ENCODE measurements at regions not wholly inside any gene's neighbourhood (a gene's known extent, or its start where the extent isn't known, plus 50 kb on each side); places are given as distances from the start of the nearest gene placed in this dataset.

GRCh38 chr1:87513966-87514660, 185.4 kb downstream of the LMO4 start:
- H3K9me3 ChIP-seq (ENCODE audit: control insufficient read depth, insufficient read depth, low read length), result no peaks in the 10 kb centered on the region

GRCh38 chr1:87515781-87516180, 187.1 kb downstream of the LMO4 start:
- Histone ChIP-seq H3K4me3 (ENCODE audit: low read depth, low read length) (no peak overlapping the region), H3K36me3 (ENCODE audit: control insufficient read depth, insufficient read depth, low read length) (no peaks in the 10 kb centered on the region), H3K9me3 (ENCODE audit: control insufficient read depth, insufficient read depth, low read length) (no peaks in the 10 kb centered on the region), H3K4me1 (ENCODE audit: control insufficient read depth, insufficient read depth, low read length) (peaks cover 5% of the 10 kb centered on the region), H3K9ac (ENCODE audit: low read depth, low read length) (no peak overlapping the region), H3K27me3 (ENCODE audit: control insufficient read depth, insufficient read depth, low read length) (no peaks in the 10 kb centered on the region)

More at GRCh38 chr1:87513966-87514660, 185.4 kb downstream of the LMO4 start:
- Histone ChIP-seq H3K36me3 (ENCODE audit: control insufficient read depth, insufficient read depth, low read length) (no peaks in the 10 kb centered on the region), H3K27me3 (ENCODE audit: control insufficient read depth, insufficient read depth, low read length) (no peaks in the 10 kb centered on the region), H3K4me1 (ENCODE audit: control insufficient read depth, insufficient read depth, low read length) (peaks cover 5% of the 10 kb centered on the region), H3K4me3 (ENCODE audit: low read depth, low read length) (no peak overlapping the region), H3K9ac (ENCODE audit: low read depth, low read length) (no peak overlapping the region)

DNA sequence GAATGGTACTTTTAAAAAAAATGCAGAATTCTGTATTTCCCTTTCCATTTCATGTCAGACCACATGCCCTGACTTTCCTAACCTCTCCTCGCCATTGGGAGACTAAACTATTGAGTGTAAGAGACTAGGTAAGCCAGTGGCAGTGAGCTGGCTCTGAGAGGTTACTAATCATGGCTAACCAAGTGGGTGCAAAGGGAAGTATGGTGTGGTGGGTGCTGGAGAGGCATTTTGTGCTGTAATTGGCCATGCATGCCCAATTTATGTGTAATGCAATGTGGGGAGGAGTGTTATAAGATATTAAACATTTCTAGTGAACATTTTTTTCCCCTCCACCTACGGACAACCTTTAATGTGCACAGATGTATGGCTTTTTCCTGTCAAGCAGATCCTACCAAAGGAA, 190.1 kb downstream of the LMO4 start:
- H3K27me3 ChIP-seq (ENCODE audit: control insufficient read depth, insufficient read depth, low read length), result no peaks in the 10 kb centered on the region
- no peaks in the 10 kb centered on the region for H3K4me1 ChIP-seq (ENCODE audit: control insufficient read depth, insufficient read depth, low read length)
- H3K36me3 ChIP-seq (ENCODE audit: control insufficient read depth, insufficient read depth, low read length), result no peaks in the 10 kb centered on the region
- no peak overlapping the region for H3K4me3 ChIP-seq (ENCODE audit: low read depth, low read length)
- no peaks in the 10 kb centered on the region for H3K9me3 ChIP-seq (ENCODE audit: control insufficient read depth, insufficient read depth, low read length)
- H3K9ac ChIP-seq (ENCODE audit: low read depth, low read length), result no peak overlapping the region

DNA sequence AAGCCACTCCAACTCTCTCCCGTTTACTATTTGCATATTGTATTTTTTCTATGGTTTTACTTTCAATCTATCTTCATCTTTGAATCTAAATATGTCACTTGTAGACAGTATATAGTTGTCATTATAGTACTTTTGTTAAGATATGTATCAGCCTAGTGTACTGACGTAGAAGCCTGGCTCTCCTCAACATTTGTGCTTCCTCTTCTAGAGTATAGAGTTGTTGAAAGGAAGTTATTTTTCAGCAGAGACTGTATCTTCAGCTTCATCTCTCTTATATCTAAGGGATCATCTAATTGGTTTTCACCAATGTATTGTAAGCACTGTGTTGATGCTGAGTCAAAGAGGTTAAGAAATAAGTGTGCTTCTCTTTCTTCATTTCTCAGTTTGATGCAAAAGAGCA, 192.8 kb downstream of the LMO4 start:
- H3K36me3 ChIP-seq (ENCODE audit: control insufficient read depth, insufficient read depth, low read length), result no peaks in the 10 kb centered on the region
- no peaks in the 10 kb centered on the region for H3K27me3 ChIP-seq (ENCODE audit: control insufficient read depth, insufficient read depth, low read length)
- H3K4me1 ChIP-seq (ENCODE audit: control insufficient read depth, insufficient read depth, low read length), result no peaks in the 10 kb centered on the region
- H3K4me3 ChIP-seq (ENCODE audit: low read depth, low read length), result no peak overlapping the region
- no peak overlapping the region for H3K9ac ChIP-seq (ENCODE audit: low read depth, low read length)
- H3K9me3 ChIP-seq (ENCODE audit: control insufficient read depth, insufficient read depth, low read length), result no peaks in the 10 kb centered on the region

DNA sequence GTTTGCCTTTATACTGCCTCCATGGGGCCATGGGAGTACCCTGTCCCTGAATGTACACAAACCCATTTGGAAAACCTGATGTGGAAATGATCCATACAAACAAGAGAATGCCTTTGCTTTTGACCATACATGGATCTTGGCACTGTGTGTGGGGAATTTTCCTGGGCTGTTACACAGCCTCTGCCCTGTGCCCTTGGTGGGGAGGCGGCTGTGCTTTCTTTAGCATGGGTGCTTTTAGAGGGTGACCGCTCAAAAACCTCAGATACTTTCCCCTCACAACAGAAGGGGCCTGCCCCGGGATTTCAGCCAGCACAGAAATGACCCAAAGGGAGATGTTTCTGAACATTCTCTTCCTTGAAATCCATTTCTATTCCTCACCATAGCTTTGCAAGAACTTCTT, 194.8 kb downstream of the LMO4 start:
- Histone ChIP-seq H3K36me3 (ENCODE audit: control insufficient read depth, insufficient read depth, low read length) (no peaks in the 10 kb centered on the region), H3K4me3 (ENCODE audit: low read depth, low read length) (no peak overlapping the region), H3K9me3 (ENCODE audit: control insufficient read depth, insufficient read depth, low read length) (no peaks in the 10 kb centered on the region), H3K27me3 (ENCODE audit: control insufficient read depth, insufficient read depth, low read length) (no peaks in the 10 kb centered on the region), H3K4me1 (ENCODE audit: control insufficient read depth, insufficient read depth, low read length) (no peaks in the 10 kb centered on the region), H3K9ac (ENCODE audit: low read depth, low read length) (no peak overlapping the region)

DNA sequence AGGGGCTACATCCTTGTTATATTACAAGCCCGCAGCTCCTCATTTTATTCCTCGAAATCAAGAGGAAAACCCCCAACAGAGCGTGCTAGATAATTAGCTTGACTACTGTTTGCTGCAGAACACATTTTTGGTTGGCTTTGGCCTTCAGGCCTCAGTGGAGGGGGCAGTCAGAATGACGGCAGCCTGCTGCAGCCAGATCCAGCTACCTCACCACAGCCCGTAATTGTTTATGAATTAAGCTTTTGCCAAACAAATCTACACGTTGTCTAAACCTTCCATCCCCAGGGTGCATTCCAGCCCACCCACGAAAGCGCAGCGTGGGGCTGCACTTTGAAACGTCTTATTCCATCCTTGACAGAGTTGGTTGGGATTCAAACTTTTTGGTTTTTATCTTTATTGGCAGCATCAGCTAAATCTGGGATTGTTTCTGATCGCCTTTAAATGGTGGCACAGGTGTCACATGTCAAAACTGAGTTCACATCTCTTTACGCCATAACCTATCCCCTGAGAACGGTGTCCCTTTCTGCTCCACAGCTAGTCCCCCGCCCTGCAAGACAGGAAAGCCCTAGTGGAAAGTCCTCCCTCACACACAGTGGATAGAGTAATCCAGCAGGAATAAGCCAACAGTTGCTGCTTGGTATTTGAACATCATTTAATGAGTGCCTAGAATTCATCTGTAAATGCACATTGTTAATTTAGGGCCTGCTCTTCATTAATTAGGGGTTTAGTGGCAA, 195.5 kb downstream of the LMO4 start:
- Histone ChIP-seq H3K9me3 (ENCODE audit: control insufficient read depth, insufficient read depth, low read length) (no peaks in the 10 kb centered on the region), H3K9ac (ENCODE audit: low read depth, low read length) (no peak overlapping the region), H3K36me3 (ENCODE audit: control insufficient read depth, insufficient read depth, low read length) (no peaks in the 10 kb centered on the region), H3K4me3 (ENCODE audit: low read depth, low read length) (no peak overlapping the region), H3K27me3 (ENCODE audit: control insufficient read depth, insufficient read depth, low read length) (no peaks in the 10 kb centered on the region), H3K4me1 (ENCODE audit: control insufficient read depth, insufficient read depth, low read length) (no peaks in the 10 kb centered on the region)

DNA sequence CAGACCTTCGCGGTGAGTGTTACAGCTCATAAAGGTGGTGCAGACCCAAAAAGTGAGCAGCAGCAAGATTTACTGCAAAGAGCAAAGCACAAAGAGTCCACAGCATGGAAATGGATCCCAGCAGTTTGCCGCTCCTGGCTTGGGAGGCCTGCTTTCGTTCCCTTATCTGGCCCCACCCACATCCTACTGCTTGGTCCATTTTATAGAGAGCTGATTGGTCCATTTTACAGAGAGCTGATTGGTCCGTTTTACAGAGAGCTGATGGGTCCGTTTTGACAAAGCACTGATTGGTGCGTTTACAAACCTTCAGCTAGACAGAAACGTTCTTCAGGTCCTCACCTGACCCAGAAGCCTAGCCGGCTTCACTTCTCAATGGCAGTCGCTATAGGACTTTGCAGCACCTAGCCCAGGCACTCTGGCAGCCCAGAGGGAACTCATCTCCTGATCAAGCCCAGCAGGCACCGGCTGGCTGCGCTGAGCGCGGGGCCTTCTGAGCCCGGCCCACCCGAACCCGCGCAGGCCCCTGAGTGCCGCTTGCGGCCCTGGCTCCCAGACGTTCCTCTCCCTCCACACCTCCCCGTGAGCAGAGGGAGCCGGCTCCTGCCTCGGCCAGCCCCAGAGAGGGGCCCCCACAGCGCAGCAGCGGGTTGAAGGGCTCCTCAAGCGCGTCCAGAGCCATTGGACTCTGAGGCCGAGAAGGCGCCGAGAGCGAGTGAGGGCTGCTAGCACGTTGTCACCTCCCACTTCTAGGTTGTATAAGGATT, 200.3 kb downstream of the LMO4 start:
- no peak overlapping the region for H3K4me3 ChIP-seq (ENCODE audit: low read depth, low read length)

DNA sequence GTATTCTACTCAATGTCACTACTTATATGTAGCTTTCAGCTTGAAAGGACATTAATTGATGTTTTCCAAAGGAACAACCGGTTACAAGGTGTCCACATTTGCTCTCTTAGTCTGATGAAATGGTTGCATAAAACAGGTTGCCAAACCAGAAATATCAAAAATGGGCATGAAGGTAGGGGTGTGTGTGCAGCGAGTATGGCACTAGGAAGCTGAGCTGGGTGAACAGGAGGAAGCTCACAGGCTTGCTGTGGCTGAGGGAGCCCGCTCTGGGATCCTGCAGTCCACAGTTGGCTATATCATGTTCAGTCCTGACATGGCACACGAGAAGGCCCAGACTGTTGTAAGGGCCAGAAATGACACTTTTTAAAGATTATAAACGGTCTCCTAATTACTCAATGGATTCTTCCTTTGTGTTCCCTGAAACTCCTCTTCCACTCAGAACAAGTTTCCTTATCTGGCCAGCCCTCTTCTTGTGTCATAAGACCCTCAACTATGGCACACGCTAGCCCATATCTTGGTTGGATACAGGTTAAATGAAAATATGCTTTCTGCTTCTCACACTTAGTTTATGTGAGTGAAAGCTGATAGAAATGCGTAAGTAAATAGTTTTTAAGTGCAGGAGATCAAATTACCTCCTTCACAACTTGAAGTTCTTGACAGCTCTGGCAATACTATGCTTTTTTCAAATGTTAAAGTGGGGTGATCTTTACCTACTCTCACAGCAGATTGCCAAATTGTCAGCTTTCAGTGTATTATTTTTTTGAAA, 201.5 kb downstream of the LMO4 start:
- Histone ChIP-seq H3K36me3 (ENCODE audit: control insufficient read depth, insufficient read depth, low read length) (no peaks in the 10 kb centered on the region), H3K4me1 (ENCODE audit: control insufficient read depth, insufficient read depth, low read length) (no peaks in the 10 kb centered on the region), H3K27me3 (ENCODE audit: control insufficient read depth, insufficient read depth, low read length) (no peaks in the 10 kb centered on the region), H3K9ac (ENCODE audit: low read depth, low read length) (no peak overlapping the region), H3K4me3 (ENCODE audit: low read depth, low read length) (no peak overlapping the region), H3K9me3 (ENCODE audit: control insufficient read depth, insufficient read depth, low read length) (no peaks in the 10 kb centered on the region)

More for the DNA sequence above, 200.3 kb downstream of the LMO4 start:
- no peaks in the 10 kb centered on the region for H3K4me1 ChIP-seq (ENCODE audit: control insufficient read depth, insufficient read depth, low read length)
- H3K9me3 ChIP-seq (ENCODE audit: control insufficient read depth, insufficient read depth, low read length), result no peaks in the 10 kb centered on the region
- no peak overlapping the region for H3K9ac ChIP-seq (ENCODE audit: low read depth, low read length)
- H3K27me3 ChIP-seq (ENCODE audit: control insufficient read depth, insufficient read depth, low read length), result no peaks in the 10 kb centered on the region
- no peaks in the 10 kb centered on the region for H3K36me3 ChIP-seq (ENCODE audit: control insufficient read depth, insufficient read depth, low read length)

GRCh38 chr1:87535551-87535950, 206.9 kb downstream of the LMO4 start:
- Histone ChIP-seq H3K4me3 (ENCODE audit: low read depth, low read length) (no peak overlapping the region), H3K9ac (ENCODE audit: low read depth, low read length) (no peak overlapping the region), H3K27me3 (ENCODE audit: control insufficient read depth, insufficient read depth, low read length) (no peaks in the 10 kb centered on the region), H3K36me3 (ENCODE audit: control insufficient read depth, insufficient read depth, low read length) (no peaks in the 10 kb centered on the region), H3K4me1 (ENCODE audit: control insufficient read depth, insufficient read depth, low read length) (no peaks in the 10 kb centered on the region), H3K9me3 (ENCODE audit: control insufficient read depth, insufficient read depth, low read length) (no peaks in the 10 kb centered on the region)

- H3K4me3 ChIP-seq (ENCODE audit: low read depth, low read length), result no peak overlapping the region
- H3K36me3 ChIP-seq (ENCODE audit: control insufficient read depth, insufficient read depth, low read length), result no peaks in the 10 kb centered on the region
- no peaks in the 10 kb centered on the region for H3K27me3 ChIP-seq (ENCODE audit: control insufficient read depth, insufficient read depth, low read length)
- no peaks in the 10 kb centered on the region for H3K4me1 ChIP-seq (ENCODE audit: control insufficient read depth, insufficient read depth, low read length)
- H3K9ac ChIP-seq (ENCODE audit: low read depth, low read length), result no peak overlapping the region
- H3K9me3 ChIP-seq (ENCODE audit: control insufficient read depth, insufficient read depth, low read length), result no peaks in the 10 kb centered on the region
Observed at GRCh38 chr1:87539147-87539546, 210.5 kb downstream of the LMO4 start.

DNA sequence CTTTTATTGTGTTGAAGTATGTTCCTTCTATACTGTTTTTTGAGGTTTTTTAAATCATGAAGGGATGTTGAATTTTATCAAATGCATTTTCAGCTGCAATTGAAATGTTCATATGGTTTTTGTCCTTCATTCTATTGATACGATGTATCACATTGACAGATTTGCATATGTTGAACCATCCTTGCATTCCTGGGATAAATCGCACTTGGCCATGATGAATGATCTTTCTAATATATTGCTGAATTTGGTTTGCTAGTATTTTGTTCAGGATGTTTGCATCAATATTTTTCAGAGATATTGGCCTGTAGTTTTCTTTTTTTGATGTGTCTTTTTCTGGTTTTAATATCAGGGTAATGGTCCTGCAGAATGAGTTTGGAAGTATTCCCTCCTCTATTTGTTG, 214.0 kb downstream of the LMO4 start:
- Histone ChIP-seq H3K9me3 (ENCODE audit: control insufficient read depth, insufficient read depth, low read length) (no peaks in the 10 kb centered on the region), H3K9ac (ENCODE audit: low read depth, low read length) (no peak overlapping the region), H3K4me1 (ENCODE audit: control insufficient read depth, insufficient read depth, low read length) (no peaks in the 10 kb centered on the region)

More for the DNA sequence above, 214.0 kb downstream of the LMO4 start:
- no peaks in the 10 kb centered on the region for H3K36me3 ChIP-seq (ENCODE audit: control insufficient read depth, insufficient read depth, low read length)
- H3K27me3 ChIP-seq (ENCODE audit: control insufficient read depth, insufficient read depth, low read length), result no peaks in the 10 kb centered on the region
- no peak overlapping the region for H3K4me3 ChIP-seq (ENCODE audit: low read depth, low read length)
